Activated B cell treated with CpG ODN at 0.5 μM for 24 hours (primary cell): ENCODE measurements at regions not wholly inside any gene's neighbourhood (a gene's known extent, or its start where the extent isn't known, plus 50 kb on each side); places are given as distances from the start of the nearest gene placed in this dataset.
A peak's percentile ranks its signal among the peaks of the same experiment; 100 is the strongest.
"Not testable (repeated sequence)": the region's sequence is repeated elsewhere in the genome, so short reads cannot be mapped to it uniquely, and the experiment has no call there.

Experiments used
- ATAC-seq: fragments of 200-7000 bp; cut with Tn5 transposase; one replicate; pipeline ENCODE4 v1.10.0; 2021; ENCODE audit warnings: low read depth, mild to moderate bottlenecking, moderate library complexity
- CTCF ChIA-PET: fragments of 350-600 bp; sonication (Branson Sonifier 250); formaldehyde crosslinking; loops from one replicate; lab custom pipeline; 2021; ENCODE audit warnings: antibody characterized with exemption; lab: Charles Lee
- POLR2A ChIA-PET: fragments of 350-600 bp; sonication (Branson Sonifier 250); formaldehyde crosslinking; loops from one replicate; lab custom pipeline; 2021; ENCODE audit warnings: antibody characterized with exemption; lab: Charles Lee
- DNase-seq: peaks from one replicate; pipeline ENCODE4 v3.0.0; 2022
- H3K27ac Mint-ChIP-seq: one replicate; pipeline ENCODE4 v1.8.0; 2020; ENCODE audit warnings: mixed read lengths
- H3K27me3 Mint-ChIP-seq: one replicate; pipeline ENCODE4 v1.8.0; 2021; ENCODE audit warnings: mixed read lengths
- H3K36me3 Mint-ChIP-seq: one replicate; pipeline ENCODE4 v1.8.0; 2021; ENCODE audit warnings: low read depth, mixed read lengths
- H3K4me1 Mint-ChIP-seq: one replicate; pipeline ENCODE4 v1.8.0; 2021; ENCODE audit warnings: mixed read lengths
- H3K4me3 Mint-ChIP-seq: one replicate; pipeline ENCODE4 v1.8.0; 2020; ENCODE audit warnings: mild to moderate bottlenecking, mixed read lengths
- H3K9me3 Mint-ChIP-seq: one replicate; pipeline ENCODE4 v1.8.0; 2020; ENCODE audit warnings: mixed read lengths
- intact Hi-C: fragments of 100-400 bp; cut with micrococcal nuclease; formaldehyde crosslinking; loops from one replicate; pipeline ENCODE4 v1.15.1; 2024
- TF ChIP-seq, protein P1 (sequence below): fragments of 200-600 bp; IDR thresholded peaks from one replicate; pipeline ENCODE4 v1.8.0; 2022; ENCODE audit warnings: antibody characterized with exemption, mild to moderate bottlenecking

DNA sequence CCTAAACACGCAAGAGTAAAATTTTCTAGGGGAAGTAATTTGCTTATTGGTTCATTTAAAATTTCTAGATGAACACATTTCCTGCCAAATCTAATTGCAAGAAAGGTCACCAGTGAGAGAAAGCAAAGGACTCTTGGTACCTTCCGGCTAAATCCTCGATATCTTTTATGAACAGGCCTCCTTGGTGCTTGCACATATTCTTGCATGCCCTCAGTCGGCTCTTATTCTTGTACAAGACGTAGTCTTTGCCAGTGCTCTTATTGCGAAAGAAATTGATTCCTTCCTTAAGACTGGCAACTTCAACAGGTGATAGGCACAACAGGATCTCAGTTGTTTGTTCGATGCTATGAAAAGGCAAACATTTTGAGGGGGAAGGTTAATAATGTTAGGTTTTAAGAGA, 141.7 kb upstream of the CARMIL1 start:
- no peak for ATAC-seq
- peaks cover 42% of the 10 kb centered on the region for H3K4me1 Mint-ChIP-seq

DNA sequence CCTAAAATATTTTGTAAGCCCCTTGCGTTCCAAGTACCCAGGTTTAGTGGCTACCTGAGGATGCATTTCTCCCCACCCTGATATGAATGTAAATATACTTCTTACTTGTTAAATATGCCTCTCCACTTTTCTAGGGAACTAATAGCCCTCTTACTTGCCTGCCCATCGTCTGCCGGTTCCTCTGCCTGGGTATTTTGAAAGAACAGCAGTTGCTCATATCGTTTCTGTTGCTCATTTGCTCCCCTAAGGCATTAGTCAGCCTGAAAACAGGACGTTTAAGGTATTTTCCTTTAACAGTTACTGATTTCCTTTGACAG, 141.3 kb upstream of the CARMIL1 start:
- CTCF ChIA-PET, result interaction anchor here (1.4 to 1.8 kb wide), 2 partner anchors 9 to 85 kb away, joined by 4 to 8 read pairs; no protein-coding TSS in a partner anchor
- H3K4me1 Mint-ChIP-seq, result peaks cover 41% of the 10 kb centered on the region

More for the DNA sequence above, 141.7 kb upstream of the CARMIL1 start:
- Mint-ChIP-seq H3K4me3 (peak overlapping the region; percentile 87), H3K27me3 (no peaks in the 10 kb centered on the region), H3K27ac (peak overlapping the region; percentile 98), H3K9me3 (peaks cover 6% of the 10 kb centered on the region), H3K36me3 (peaks cover 27% of the 10 kb centered on the region)
- POLR2A ChIA-PET, result interaction anchor here (0.6 to 1.9 kb wide), 10 partner anchors 9 to 888 kb away, joined by 3 to 15 read pairs (median 4); partner anchors contain the start of genes C6orf62 and CARMIL1
- no peak for DNase-seq
- TF ChIP-seq, protein P1, sequence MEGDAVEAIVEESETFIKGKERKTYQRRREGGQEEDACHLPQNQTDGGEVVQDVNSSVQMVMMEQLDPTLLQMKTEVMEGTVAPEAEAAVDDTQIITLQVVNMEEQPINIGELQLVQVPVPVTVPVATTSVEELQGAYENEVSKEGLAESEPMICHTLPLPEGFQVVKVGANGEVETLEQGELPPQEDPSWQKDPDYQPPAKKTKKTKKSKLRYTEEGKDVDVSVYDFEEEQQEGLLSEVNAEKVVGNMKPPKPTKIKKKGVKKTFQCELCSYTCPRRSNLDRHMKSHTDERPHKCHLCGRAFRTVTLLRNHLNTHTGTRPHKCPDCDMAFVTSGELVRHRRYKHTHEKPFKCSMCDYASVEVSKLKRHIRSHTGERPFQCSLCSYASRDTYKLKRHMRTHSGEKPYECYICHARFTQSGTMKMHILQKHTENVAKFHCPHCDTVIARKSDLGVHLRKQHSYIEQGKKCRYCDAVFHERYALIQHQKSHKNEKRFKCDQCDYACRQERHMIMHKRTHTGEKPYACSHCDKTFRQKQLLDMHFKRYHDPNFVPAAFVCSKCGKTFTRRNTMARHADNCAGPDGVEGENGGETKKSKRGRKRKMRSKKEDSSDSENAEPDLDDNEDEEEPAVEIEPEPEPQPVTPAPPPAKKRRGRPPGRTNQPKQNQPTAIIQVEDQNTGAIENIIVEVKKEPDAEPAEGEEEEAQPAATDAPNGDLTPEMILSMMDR, result no peak
- CTCF ChIA-PET, result interaction anchor here (1.4 kb wide), 1 partner anchor 10 kb away, joined by 4 read pairs; no protein-coding TSS in a partner anchor
- intact Hi-C loops, result loop anchor here (5.0 kb wide), 1 partner anchor 200 kb away; the partner anchor contains the start of gene RIPOR2

DNA sequence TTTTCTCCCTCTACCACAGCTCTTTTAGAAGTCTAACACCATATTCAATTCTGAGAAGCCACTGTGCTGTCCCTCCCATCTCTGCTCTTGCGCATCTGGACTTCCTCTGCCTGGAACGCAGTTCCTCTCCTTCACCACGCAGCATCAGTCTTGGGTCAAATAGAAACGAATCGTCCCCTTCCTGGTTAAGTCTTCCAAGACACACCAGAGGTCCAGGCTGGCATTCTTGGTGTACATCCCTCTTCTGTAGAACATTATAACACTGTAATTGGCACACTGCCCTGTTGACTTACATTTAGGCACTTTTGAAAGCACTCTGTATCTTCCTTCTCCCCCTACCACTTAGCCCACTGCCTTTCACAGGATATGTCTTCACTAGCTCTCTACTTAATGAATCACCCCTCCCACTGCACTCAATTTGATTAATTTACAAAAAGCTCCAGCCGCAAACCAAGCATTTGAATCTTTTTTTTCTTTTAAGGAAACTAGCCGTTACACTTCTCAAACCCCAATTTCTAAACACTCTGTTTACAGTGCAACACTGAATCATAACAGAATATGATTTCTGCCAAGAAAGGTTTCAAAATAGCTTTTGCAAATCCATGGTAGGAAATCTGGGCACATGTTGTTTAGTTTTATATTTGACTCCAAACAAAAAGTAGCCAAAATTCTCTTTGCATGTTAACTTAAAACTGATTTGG, 140.8 kb upstream of the CARMIL1 start:
- intact Hi-C loops, result loop anchor here (1.0 to 5.0 kb wide), 3 partner anchors 9 to 417 kb away; partner anchors contain the start of gene RIPOR2
- peak; percentile 94 for ATAC-seq
- Mint-ChIP-seq H3K36me3 (peaks cover 18% of the 10 kb centered on the region), H3K27me3 (no peaks in the 10 kb centered on the region), H3K4me1 (peaks cover 37% of the 10 kb centered on the region), H3K27ac (peak overlapping the region; percentile 98), H3K9me3 (peaks cover 2% of the 10 kb centered on the region), H3K4me3 (peak overlapping the region; percentile 87)
- POLR2A ChIA-PET, result interaction anchor here (0.6 to 1.9 kb wide), 14 partner anchors 8 to 888 kb away, joined by 3 to 15 read pairs (median 4); partner anchors contain the start of genes C6orf62 and CARMIL1
- TF ChIP-seq, protein P1, result no peak
- CTCF ChIA-PET, result interaction anchor here (1.4 to 1.8 kb wide), 2 partner anchors 9 to 85 kb away, joined by 4 to 8 read pairs; no protein-coding TSS in a partner anchor
- DNase-seq, result peak; percentile 35

More for the DNA sequence above, 141.3 kb upstream of the CARMIL1 start:
- H3K27ac Mint-ChIP-seq, result peak overlapping the region; percentile 98
- POLR2A ChIA-PET, result interaction anchor here (0.6 to 1.9 kb wide), 12 partner anchors 9 to 888 kb away, joined by 3 to 15 read pairs (median 4); partner anchors contain the start of genes C6orf62 and CARMIL1
- no peaks in the 10 kb centered on the region for H3K27me3 Mint-ChIP-seq
- DNase-seq (no peak), ATAC-seq (no peak)
- intact Hi-C loops, result loop anchor here (1.0 to 5.0 kb wide), 3 partner anchors 9 to 417 kb away; partner anchors contain the start of gene RIPOR2
- peak overlapping the region; percentile 87 for H3K4me3 Mint-ChIP-seq
- H3K36me3 Mint-ChIP-seq, result peaks cover 23% of the 10 kb centered on the region
- peaks cover 5% of the 10 kb centered on the region for H3K9me3 Mint-ChIP-seq
- TF ChIP-seq, protein P1, result no peak

DNA sequence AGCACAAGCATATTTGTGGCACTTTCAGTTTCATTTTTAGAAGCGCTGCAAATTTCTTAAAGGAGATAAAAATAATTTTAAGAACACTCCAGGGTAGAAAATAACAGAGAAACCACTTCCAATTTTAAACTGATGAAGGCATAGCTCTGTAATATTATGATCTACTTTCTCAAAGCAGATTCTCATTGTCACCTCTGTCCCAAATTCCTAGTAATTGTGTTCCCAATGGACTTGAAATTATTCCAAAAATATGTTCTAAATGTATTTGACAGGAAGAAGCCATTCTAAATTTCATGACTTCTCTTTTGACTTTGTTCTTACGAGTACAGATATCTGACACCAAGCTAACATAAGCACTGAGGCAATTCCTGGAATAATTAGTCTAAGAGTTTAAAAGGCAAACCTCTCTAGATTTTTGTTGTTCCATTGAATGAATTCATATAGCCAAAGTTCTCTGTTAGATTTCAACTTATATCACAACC, 140.2 kb upstream of the CARMIL1 start:
- no peaks in the 10 kb centered on the region for H3K27me3 Mint-ChIP-seq
- ChIA-PET CTCF (interaction anchor here (1.4 to 1.8 kb wide), 2 partner anchors 8 to 84 kb away, joined by 4 to 8 read pairs; no protein-coding TSS in a partner anchor), POLR2A (interaction anchor here (0.6 to 1.9 kb wide), 7 partner anchors 8 to 887 kb away, joined by 3 to 15 read pairs (median 4); partner anchors contain the start of genes C6orf62 and CARMIL1)
- peaks cover 18% of the 10 kb centered on the region for H3K36me3 Mint-ChIP-seq
- H3K27ac Mint-ChIP-seq, result peak overlapping the region; percentile 98
- TF ChIP-seq, protein P1, result no peak
- no peak for ATAC-seq
- H3K4me3 Mint-ChIP-seq, result peak overlapping the region; percentile 87
- peaks cover 2% of the 10 kb centered on the region for H3K9me3 Mint-ChIP-seq
- intact Hi-C loops, result loop anchor here (1.0 to 5.0 kb wide), 3 partner anchors 8 to 418 kb away; partner anchors contain the start of gene RIPOR2
- H3K4me1 Mint-ChIP-seq, result peaks cover 36% of the 10 kb centered on the region
- no peak for DNase-seq

DNA sequence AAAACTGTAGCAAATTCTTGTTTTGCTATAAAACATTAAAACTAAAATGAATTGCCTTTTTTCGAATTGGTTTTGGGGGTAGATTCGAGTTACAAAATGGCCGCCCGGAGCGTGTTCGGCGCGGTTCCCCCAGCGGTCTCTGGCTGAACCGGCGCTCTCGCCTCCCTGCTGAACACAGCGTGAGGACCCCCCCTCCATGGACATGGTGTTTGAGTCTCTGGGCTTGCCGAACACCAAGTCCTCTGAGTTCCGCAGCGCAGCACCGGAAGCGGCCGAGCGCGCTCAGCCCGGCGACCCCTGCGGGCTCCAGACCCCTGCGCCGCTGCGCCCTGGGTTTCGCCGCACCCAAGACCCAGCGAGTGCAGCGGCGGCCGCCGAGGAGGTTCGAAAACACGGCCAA, 139.6 kb upstream of the CARMIL1 start:
- H3K9me3 Mint-ChIP-seq, DNase-seq, POLR2A ChIA-PET, ATAC-seq, H3K27ac Mint-ChIP-seq, H3K4me3 Mint-ChIP-seq, H3K27me3 Mint-ChIP-seq: not testable (repeated sequence)
- peaks cover 36% of the 10 kb centered on the region for H3K4me1 Mint-ChIP-seq
- H3K36me3 Mint-ChIP-seq, result peaks cover 16% of the 10 kb centered on the region
- CTCF ChIA-PET, result interaction anchor here (1.8 kb wide), 1 partner anchor 83 kb away, joined by 8 read pairs; no protein-coding TSS in a partner anchor
- intact Hi-C loops, result loop anchor here (5.0 kb wide), 1 partner anchor 202 kb away; the partner anchor contains the start of gene RIPOR2
